ENCODE measurements at regions not wholly inside any gene's neighbourhood (a gene's known extent, or its start where the extent isn't known, plus 50 kb on each side); places are given as distances from the start of the nearest gene placed in this dataset.

DNA sequence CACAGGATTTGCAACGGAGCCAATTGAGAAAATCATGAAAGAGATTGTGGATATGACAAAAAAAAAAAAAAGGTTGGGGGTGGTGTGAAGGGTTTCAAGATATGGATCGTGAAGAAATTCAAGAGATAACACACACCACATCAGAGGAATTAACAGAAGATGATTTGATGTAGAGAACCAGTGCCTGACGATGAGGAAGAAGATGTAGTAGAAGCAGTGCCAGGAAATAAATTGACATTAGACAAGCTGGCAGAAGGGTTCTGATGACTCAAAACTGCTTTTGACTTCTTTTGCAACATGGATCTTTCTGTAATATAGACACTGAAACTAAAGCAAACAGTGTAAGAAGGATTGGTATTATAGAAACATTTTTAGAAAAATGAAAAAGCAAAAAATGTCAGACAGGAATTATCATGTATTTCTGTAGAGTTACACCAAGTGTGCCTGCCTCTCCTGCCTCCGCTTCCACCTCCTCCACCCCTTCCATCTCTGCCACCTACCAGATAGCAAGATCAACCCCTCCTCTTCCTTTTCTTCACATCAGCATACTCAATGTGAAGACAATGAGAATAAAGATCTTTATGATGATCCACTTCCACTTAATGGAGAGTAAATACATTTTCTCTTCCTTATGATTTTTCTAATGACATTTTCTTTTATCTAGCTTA lies 127.5 kb upstream of the OTUD4 start:
- TF ChIP-seq, protein P1, sequence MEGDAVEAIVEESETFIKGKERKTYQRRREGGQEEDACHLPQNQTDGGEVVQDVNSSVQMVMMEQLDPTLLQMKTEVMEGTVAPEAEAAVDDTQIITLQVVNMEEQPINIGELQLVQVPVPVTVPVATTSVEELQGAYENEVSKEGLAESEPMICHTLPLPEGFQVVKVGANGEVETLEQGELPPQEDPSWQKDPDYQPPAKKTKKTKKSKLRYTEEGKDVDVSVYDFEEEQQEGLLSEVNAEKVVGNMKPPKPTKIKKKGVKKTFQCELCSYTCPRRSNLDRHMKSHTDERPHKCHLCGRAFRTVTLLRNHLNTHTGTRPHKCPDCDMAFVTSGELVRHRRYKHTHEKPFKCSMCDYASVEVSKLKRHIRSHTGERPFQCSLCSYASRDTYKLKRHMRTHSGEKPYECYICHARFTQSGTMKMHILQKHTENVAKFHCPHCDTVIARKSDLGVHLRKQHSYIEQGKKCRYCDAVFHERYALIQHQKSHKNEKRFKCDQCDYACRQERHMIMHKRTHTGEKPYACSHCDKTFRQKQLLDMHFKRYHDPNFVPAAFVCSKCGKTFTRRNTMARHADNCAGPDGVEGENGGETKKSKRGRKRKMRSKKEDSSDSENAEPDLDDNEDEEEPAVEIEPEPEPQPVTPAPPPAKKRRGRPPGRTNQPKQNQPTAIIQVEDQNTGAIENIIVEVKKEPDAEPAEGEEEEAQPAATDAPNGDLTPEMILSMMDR (IDR thresholded peaks at IDR 0.05; ENCODE audit: borderline replicate concordance, control extremely low read depth, extremely low read depth, insufficient read depth, missing control alignments), result no peak
- no peak for DNase-seq (ENCODE audit: low spot score)
- in situ Hi-C loops (cut with MboI; ENCODE audit: low sequenced_read_pairs, unreplicated experiment), result no loop called here

DNA sequence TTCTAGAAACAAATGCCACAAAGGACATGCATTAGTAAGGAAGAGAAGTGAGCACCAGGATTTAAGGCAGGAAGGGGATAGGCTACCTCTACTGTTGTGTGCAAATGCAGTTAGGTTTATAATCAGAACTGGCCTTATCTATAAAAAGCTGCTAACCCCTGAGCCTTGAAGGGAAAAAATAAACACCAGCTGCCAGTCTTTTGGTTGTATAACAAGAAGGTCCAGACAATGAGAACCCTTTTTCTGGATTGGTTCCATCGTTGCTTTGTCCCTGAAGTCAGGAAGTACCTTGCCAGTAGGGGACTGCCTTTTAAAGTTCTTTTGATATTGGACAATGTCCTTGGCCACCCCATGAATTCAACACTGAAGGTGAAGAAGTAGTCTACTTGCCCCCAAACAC lies 126.7 kb upstream of the OTUD4 start:
- in situ Hi-C loops (cut with MboI; ENCODE audit: low sequenced_read_pairs, unreplicated experiment), result no loop called here
- no peak for DNase-seq (ENCODE audit: low spot score)
- TF ChIP-seq, protein P1 (IDR thresholded peaks at IDR 0.05; ENCODE audit: borderline replicate concordance, control extremely low read depth, extremely low read depth, insufficient read depth, missing control alignments), result no peak

DNA sequence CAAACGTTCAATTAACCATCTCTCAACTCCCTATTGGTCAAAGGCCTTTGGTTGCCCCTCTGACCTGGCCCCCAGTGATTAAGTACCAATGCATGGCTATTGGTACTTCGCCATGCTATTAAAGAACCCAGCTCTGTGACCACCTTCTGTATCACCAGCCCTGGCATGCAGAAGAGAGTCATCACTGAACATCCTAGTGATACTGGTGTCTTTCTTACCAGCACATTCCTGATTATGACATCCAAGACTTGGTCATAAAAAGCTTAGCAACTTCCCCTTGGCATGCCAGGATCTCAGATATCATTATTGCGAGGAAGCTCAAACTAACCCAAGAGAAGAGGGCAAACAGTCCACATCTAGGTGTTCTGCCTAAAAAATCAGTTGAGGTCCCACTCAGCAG lies 122.3 kb upstream of the OTUD4 start:
- in situ Hi-C loops (cut with MboI; ENCODE audit: low sequenced_read_pairs, unreplicated experiment), result no loop called here
- TF ChIP-seq, protein P1 (IDR thresholded peaks at IDR 0.05; ENCODE audit: borderline replicate concordance, control extremely low read depth, extremely low read depth, insufficient read depth, missing control alignments), result no peak

DNA sequence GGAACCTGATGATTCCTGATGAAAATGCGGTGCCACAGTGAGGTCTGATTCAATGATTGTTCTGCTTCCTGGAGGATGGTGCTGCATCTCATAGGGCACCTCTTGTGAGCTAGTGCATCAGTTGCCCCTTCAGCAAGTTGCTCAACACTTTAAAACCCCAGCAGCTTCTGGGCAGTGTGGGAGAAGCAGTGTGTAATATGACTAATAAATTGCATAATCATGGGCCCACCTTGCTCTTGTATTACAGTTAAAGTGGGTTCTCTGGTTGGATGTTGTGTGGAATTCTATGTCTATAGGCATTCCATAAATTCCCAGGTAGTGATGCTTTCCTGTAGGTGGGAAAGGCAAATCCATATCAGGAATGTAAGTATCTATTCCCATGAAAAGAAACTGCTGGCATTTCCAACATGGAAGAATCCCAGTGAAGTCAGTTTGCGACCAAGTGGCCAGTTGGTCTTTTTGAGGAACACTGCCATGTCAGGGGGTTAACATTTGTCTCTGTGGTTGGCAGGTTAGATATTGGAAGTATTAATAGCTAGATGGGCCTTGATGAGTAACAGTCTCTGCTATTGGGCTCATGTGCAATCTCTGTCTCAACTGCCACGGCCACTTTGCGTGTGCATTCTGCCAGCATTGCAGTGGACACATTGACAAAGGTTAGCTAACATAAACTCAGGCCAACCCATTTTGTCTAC lies 121.1 kb upstream of the OTUD4 start:
- no peak for DNase-seq (ENCODE audit: low spot score)
- in situ Hi-C loops (cut with MboI; ENCODE audit: low sequenced_read_pairs, unreplicated experiment), result no loop called here
- TF ChIP-seq, protein P1 (IDR thresholded peaks at IDR 0.05; ENCODE audit: borderline replicate concordance, control extremely low read depth, extremely low read depth, insufficient read depth, missing control alignments), result no peak

More for the DNA sequence above, 122.3 kb upstream of the OTUD4 start:
- no peak for DNase-seq (ENCODE audit: low spot score)

DNA sequence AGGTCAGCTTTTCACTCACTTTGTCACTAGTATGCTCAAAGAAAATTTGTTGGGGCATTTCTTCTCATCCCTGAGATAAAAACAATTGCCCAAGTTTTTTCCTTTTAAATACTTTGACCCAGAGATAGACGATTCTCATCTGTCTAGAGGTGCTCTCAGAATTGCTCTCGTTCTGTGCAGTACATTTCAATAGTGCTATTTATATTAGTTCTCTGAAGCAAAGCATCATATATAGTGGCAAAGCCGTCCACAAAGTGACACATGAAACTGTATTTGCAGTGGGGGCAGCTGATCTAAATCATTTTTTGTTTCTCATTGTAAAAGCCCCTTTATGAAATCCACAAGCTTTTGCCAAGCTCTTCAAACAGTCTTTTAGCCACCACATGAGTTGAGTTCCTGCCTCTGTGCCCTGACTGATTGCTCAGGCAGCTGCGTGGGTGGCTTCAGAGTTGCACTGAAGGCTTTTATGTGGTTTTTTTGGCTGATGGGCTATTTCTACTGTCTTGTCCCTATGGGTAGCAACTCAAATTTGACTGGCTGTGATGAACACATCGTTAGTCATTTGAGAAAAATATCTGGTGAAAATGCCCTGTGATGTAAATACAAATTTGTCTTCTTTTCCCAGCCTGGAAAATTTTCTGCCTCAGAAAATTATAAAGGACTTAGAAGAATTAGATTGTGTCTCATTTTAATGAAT lies 119.1 kb upstream of the OTUD4 start:
- in situ Hi-C loops (cut with MboI; ENCODE audit: low sequenced_read_pairs, unreplicated experiment), result no loop called here
- TF ChIP-seq, protein P1 (IDR thresholded peaks at IDR 0.05; ENCODE audit: borderline replicate concordance, control extremely low read depth, extremely low read depth, insufficient read depth, missing control alignments), result no peak
- peak; percentile 35 for DNase-seq (ENCODE audit: low spot score)

DNA sequence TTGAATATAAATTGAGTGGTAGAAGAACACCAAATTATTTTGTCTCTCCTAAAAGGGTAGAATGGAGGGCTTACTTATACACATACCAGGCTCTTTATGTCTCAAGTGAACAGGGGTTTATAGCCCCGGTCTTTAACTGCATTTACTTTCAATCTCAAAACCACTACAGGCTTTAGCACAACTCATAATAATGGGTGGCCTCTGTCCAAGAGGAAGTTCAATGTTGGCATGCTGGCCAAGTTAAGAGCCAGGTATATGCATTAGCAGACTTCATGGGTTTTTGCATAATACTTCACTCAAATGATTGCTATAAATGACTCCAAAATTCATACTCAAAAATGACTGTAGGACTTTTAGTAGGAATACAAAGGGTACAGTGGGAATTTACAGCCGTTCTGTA lies 118.5 kb upstream of the OTUD4 start:
- in situ Hi-C loops (cut with MboI; ENCODE audit: low sequenced_read_pairs, unreplicated experiment), result no loop called here
- no peak for DNase-seq (ENCODE audit: low spot score)
- TF ChIP-seq, protein P1 (IDR thresholded peaks at IDR 0.05; ENCODE audit: borderline replicate concordance, control extremely low read depth, extremely low read depth, insufficient read depth, missing control alignments), result no peak
